MM.1S (cell line): ENCODE measurements at regions not wholly inside any gene's neighbourhood (a gene's known extent, or its start where the extent isn't known, plus 50 kb on each side); places are given as distances from the start of the nearest gene placed in this dataset.

Experiments used
- DNase-seq: peaks from one replicate; pipeline ENCODE4 v3.0.0-alpha.2; 2015
- H2AFZ ChIP-seq: fragments of 300-600 bp; sonication (generic); 2 replicates; pipeline ENCODE4 v1.6.0; 2016; ENCODE audit warnings: antibody characterized with exemption, low read length
- H3F3A ChIP-seq: fragments of 300-600 bp; sonication (generic); 2 replicates; pipeline ENCODE4 v1.6.1; 2016; ENCODE audit warnings: mild to moderate bottlenecking, antibody characterized with exemption, low read length, moderate library complexity, mixed read lengths; ENCODE audit not compliant: insufficient read depth
- H3K27ac ChIP-seq: fragments of 300-600 bp; sonication (generic); 2 replicates; pipeline ENCODE4 v1.5.1; 2016; ENCODE audit warnings: mild to moderate bottlenecking, low read length
- H3K27me3 ChIP-seq: fragments of 300-600 bp; sonication (generic); replicated peaks from 2 replicates; pipeline ENCODE4 v1.6.0; 2016; ENCODE audit warnings: low read length; ENCODE audit not compliant: insufficient read depth
- H3K36me3 ChIP-seq: fragments of 300-600 bp; sonication (generic); replicated peaks from 2 replicates; pipeline ENCODE4 v1.6.1; 2016; ENCODE audit warnings: mild to moderate bottlenecking, low read length, mixed read lengths; ENCODE audit not compliant: insufficient read depth
- H3K4me1 ChIP-seq: fragments of 300-600 bp; sonication (generic); 2 replicates; pipeline ENCODE4 v1.6.1; 2016; ENCODE audit warnings: low read length, mixed read lengths
- H3K4me2 ChIP-seq: fragments of 300-600 bp; sonication (generic); 2 replicates; pipeline ENCODE4 v1.6.0; 2016; ENCODE audit warnings: low read depth, low read length
- H3K4me3 ChIP-seq: fragments of 300-600 bp; sonication (generic); 2 replicates; pipeline ENCODE4 v1.5.1; 2016; ENCODE audit warnings: low read length, mixed read lengths
- H3K79me2 ChIP-seq: fragments of 300-600 bp; sonication (generic); 2 replicates; pipeline ENCODE4 v1.6.1; 2016; ENCODE audit warnings: mixed run types, low read length, mixed read lengths
- H3K9ac ChIP-seq: fragments of 300-600 bp; sonication (generic); 2 replicates; pipeline ENCODE4 v1.6.1; 2016; ENCODE audit warnings: low read length, mixed read lengths
- H3K9me2 ChIP-seq: fragments of 300-600 bp; sonication (generic); replicated peaks from 2 replicates; pipeline ENCODE4 v1.6.1; 2016; ENCODE audit warnings: mild to moderate bottlenecking, low read length, mixed read lengths; ENCODE audit not compliant: insufficient read depth
- H3K9me3 ChIP-seq: fragments of 300-600 bp; sonication (generic); replicated peaks from 2 replicates; pipeline ENCODE4 v1.6.1; 2016; ENCODE audit warnings: mild to moderate bottlenecking, low read length, mixed read lengths; ENCODE audit not compliant: insufficient read depth
- H4K20me1 ChIP-seq: fragments of 300-600 bp; sonication (generic); 2 replicates; pipeline ENCODE4 v1.6.1; 2016; ENCODE audit warnings: mild to moderate bottlenecking, low read length, moderate library complexity, mixed read lengths; ENCODE audit not compliant: insufficient read depth
- CTCF ChIP-seq: fragments of 300-600 bp; sonication (generic); IDR thresholded peaks from 2 replicates; pipeline ENCODE4 v1.5.1; 2016; ENCODE audit warnings: antibody characterized with exemption, low read length, mixed read lengths
- EZH2 ChIP-seq: fragments of 300-600 bp; sonication (generic); optimal IDR thresholded peaks from 2 replicates; pipeline ENCODE3; 2017; ENCODE audit warnings: low read depth, mild to moderate bottlenecking, antibody characterized with exemption, low read length, mixed read lengths
- EZH2phosphoT487 ChIP-seq: fragments of 300-600 bp; sonication (generic); IDR thresholded peaks from 2 replicates; pipeline ENCODE4 v1.6.1; 2018; ENCODE audit warnings: antibody characterized with exemption, low read length

- Histone ChIP-seq H3K4me3 (no peak overlapping the region), H3K79me2 (no peaks in the 10 kb centered on the region), H4K20me1 (no peaks in the 10 kb centered on the region), H3F3A (no peaks in the 10 kb centered on the region), H3K9me3 (no peaks in the 10 kb centered on the region), H2AFZ (no peak overlapping the region), H3K27ac (no peak overlapping the region), H3K4me1 (no peaks in the 10 kb centered on the region), H3K4me2 (no peak overlapping the region), H3K27me3 (no peaks in the 10 kb centered on the region), H3K36me3 (no peaks in the 10 kb centered on the region), H3K9ac (no peak overlapping the region), H3K9me2 (no peaks in the 10 kb centered on the region)
- TF ChIP-seq CTCF (no peak), EZH2 (no peak), EZH2phosphoT487 (no peak)
- DNase-seq = no peak
Measured at GRCh38 chr5:163607256-163607655, 101.8 kb downstream of the MAT2B start.

DNA sequence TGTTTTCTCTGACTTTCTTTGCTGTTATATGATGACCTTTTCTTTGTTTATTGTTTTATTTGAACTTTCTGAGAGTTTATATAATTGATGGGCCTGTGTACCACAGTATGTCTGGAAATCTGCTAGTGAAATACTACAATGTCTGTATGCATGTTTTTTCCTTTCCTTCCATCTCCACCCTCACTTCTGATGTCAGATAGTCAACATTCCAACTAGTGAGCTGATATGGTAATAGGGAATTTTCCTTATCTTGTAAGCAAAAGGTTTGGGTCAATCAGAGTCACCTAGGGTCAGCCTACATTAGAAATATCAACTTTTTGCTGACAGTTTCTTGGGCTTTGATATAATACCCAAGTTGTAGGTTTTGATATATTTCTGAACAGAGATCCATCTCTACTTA is 103.2 kb downstream of the MAT2B start:
- H3K4me3 ChIP-seq = no peak overlapping the region
- no peaks in the 10 kb centered on the region for H3K36me3 ChIP-seq
- H3K9me3 ChIP-seq = no peaks in the 10 kb centered on the region
- H3K9ac ChIP-seq = no peak overlapping the region
- no peak overlapping the region for H3K4me2 ChIP-seq
- H3K9me2 ChIP-seq = no peaks in the 10 kb centered on the region
- no peak for DNase-seq
- no peaks in the 10 kb centered on the region for H3K4me1 ChIP-seq
- H4K20me1 ChIP-seq = no peaks in the 10 kb centered on the region
- H2AFZ ChIP-seq = no peak overlapping the region
- TF ChIP-seq EZH2phosphoT487 = no peak
- no peak for TF ChIP-seq CTCF
- no peak for TF ChIP-seq EZH2
- no peaks in the 10 kb centered on the region for H3F3A ChIP-seq
- H3K79me2 ChIP-seq = no peaks in the 10 kb centered on the region
- no peaks in the 10 kb centered on the region for H3K27me3 ChIP-seq
- no peak overlapping the region for H3K27ac ChIP-seq

GRCh38 chr5:163609910-163610309 is 104.5 kb downstream of the MAT2B start:
- H3K4me2 ChIP-seq = no peak overlapping the region
- H3K9me2 ChIP-seq = no peaks in the 10 kb centered on the region
- TF ChIP-seq EZH2 (no peak), CTCF (no peak), EZH2phosphoT487 (no peak)

More at GRCh38 chr5:163609910-163610309, 104.5 kb downstream of the MAT2B start:
- no peaks in the 10 kb centered on the region for H3K9me3 ChIP-seq
- H3K79me2 ChIP-seq = no peaks in the 10 kb centered on the region
- DNase-seq = no peak
- H2AFZ ChIP-seq = no peak overlapping the region
- no peaks in the 10 kb centered on the region for H3F3A ChIP-seq
- H3K4me3 ChIP-seq = no peak overlapping the region
- no peak overlapping the region for H3K27ac ChIP-seq
- H3K9ac ChIP-seq = no peak overlapping the region
- no peaks in the 10 kb centered on the region for H3K27me3 ChIP-seq
- no peaks in the 10 kb centered on the region for H3K36me3 ChIP-seq
- H4K20me1 ChIP-seq = no peaks in the 10 kb centered on the region
- H3K4me1 ChIP-seq = no peaks in the 10 kb centered on the region
